ENCODE measurements at regions not wholly inside any gene's neighbourhood (a gene's known extent, or its start where the extent isn't known, plus 50 kb on each side); places are given as distances from the start of the nearest gene placed in this dataset.

GRCh38 chr9:105921057-105921726, 226.9 kb downstream of the TMEM38B start:
- DNase-seq (ENCODE audit: low spot score), result no peak
- BruUV-seq (replicated peaks), result no TSS peak
- POLR2A ChIA-PET, result no interaction called here

GRCh38 chr9:105928416-105928815, 234.1 kb downstream of the TMEM38B start:
- TF ChIP-seq, protein P1, sequence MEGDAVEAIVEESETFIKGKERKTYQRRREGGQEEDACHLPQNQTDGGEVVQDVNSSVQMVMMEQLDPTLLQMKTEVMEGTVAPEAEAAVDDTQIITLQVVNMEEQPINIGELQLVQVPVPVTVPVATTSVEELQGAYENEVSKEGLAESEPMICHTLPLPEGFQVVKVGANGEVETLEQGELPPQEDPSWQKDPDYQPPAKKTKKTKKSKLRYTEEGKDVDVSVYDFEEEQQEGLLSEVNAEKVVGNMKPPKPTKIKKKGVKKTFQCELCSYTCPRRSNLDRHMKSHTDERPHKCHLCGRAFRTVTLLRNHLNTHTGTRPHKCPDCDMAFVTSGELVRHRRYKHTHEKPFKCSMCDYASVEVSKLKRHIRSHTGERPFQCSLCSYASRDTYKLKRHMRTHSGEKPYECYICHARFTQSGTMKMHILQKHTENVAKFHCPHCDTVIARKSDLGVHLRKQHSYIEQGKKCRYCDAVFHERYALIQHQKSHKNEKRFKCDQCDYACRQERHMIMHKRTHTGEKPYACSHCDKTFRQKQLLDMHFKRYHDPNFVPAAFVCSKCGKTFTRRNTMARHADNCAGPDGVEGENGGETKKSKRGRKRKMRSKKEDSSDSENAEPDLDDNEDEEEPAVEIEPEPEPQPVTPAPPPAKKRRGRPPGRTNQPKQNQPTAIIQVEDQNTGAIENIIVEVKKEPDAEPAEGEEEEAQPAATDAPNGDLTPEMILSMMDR (conservative IDR thresholded peaks at IDR 0.05; ENCODE audit: low read length), result no peak
- no peak for TF ChIP-seq EZH2phosphoT487 (IDR thresholded peaks at IDR 0.05; ENCODE audit: borderline replicate concordance, low read depth, low read length)
- no peak for DNase-seq (ENCODE audit: low spot score)
- Histone ChIP-seq H3K27ac (ENCODE audit: low read depth, low read length, poor library complexity, severe bottlenecking) (no peak overlapping the region), H3K79me2 (ENCODE audit: insufficient read depth, low read depth, low read length) (no peaks in the 10 kb centered on the region), H2AFZ (ENCODE audit: low read length) (no peak overlapping the region), H4K20me1 (ENCODE audit: insufficient read depth, low read length) (no peaks in the 10 kb centered on the region), H3K9me3 (ENCODE audit: low read length) (no peaks in the 10 kb centered on the region), H3K36me3 (ENCODE audit: insufficient read depth, low read length) (no peaks in the 10 kb centered on the region), H3K4me1 (ENCODE audit: insufficient read depth, low read length, poor library complexity, severe bottlenecking) (no peaks in the 10 kb centered on the region), H3K4me2 (ENCODE audit: low read length) (no peak overlapping the region), H3K9me2 (ENCODE audit: insufficient read depth, low read length) (no peaks in the 10 kb centered on the region), H3K4me3 (ENCODE audit: low read depth, low read length, poor library complexity, severe bottlenecking) (no peak overlapping the region)
- intact Hi-C loops (cut with micrococcal nuclease; ENCODE audit: unreplicated experiment), result no loop called here
- ChIA-PET CTCF (ENCODE audit: unreplicated experiment) (no interaction called here), POLR2A (no interaction called here)
- no TSS peak for BruUV-seq (replicated peaks)

More at GRCh38 chr9:105921057-105921726, 226.9 kb downstream of the TMEM38B start:
- Histone ChIP-seq H3K4me1 (ENCODE audit: insufficient read depth, low read length, poor library complexity, severe bottlenecking) (no peaks in the 10 kb centered on the region), H3K79me2 (ENCODE audit: insufficient read depth, low read depth, low read length) (no peaks in the 10 kb centered on the region), H3K9me3 (ENCODE audit: low read length) (no peaks in the 10 kb centered on the region), H3K9me2 (ENCODE audit: insufficient read depth, low read length) (no peaks in the 10 kb centered on the region), H3K36me3 (ENCODE audit: insufficient read depth, low read length) (no peaks in the 10 kb centered on the region), H4K20me1 (ENCODE audit: insufficient read depth, low read length) (no peaks in the 10 kb centered on the region), H3K27ac (ENCODE audit: low read depth, low read length, poor library complexity, severe bottlenecking) (no peak overlapping the region), H3K4me3 (ENCODE audit: low read depth, low read length, poor library complexity, severe bottlenecking) (no peak overlapping the region), H3K4me2 (ENCODE audit: low read length) (no peak overlapping the region), H2AFZ (ENCODE audit: low read length) (no peak overlapping the region)
- TF ChIP-seq, protein P1 (conservative IDR thresholded peaks at IDR 0.05; ENCODE audit: low read length), result no peak
- TF ChIP-seq EZH2phosphoT487 (IDR thresholded peaks at IDR 0.05; ENCODE audit: borderline replicate concordance, low read depth, low read length), result no peak
- intact Hi-C loops (cut with micrococcal nuclease; ENCODE audit: unreplicated experiment), result no loop called here
- CTCF ChIA-PET (ENCODE audit: unreplicated experiment), result no interaction called here

DNA sequence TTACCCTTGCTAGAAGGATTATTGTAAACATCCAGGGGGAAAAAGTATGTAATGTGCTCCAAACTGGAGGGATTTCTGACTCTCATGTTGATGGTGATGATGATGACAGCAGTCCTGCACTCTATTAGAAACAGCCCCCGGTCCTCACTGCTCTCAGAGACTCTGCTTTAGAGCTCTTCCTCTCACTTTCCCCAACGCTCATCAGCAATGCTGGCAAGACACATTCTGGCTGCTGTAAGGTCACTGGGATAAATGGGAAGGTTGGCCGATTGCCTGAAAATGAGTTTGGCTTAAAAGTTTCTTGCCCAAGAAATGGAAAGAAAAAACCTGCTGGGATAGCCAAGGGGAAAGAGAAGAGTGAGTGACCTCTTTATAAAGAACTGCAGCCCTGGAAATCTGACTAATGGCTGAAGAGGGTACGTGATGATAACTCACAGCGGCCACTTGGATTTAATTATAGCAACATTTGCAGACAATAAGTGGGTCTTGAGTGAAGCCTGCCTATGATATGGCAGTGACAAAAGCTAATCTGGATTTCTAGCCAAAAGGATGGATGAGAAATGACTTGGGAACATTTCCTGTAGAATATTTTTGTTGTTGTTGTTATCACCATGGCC, 235.8 kb downstream of the TMEM38B start:
- no peak overlapping the region for H3K4me3 ChIP-seq (ENCODE audit: low read depth, low read length, poor library complexity, severe bottlenecking)
- intact Hi-C loops (cut with micrococcal nuclease; ENCODE audit: unreplicated experiment), result no loop called here
- no TSS peak for BruUV-seq (replicated peaks)
- H3K9me2 ChIP-seq (ENCODE audit: insufficient read depth, low read length), result no peaks in the 10 kb centered on the region
- no peak overlapping the region for H3K4me2 ChIP-seq (ENCODE audit: low read length)
- no peaks in the 10 kb centered on the region for H3K4me1 ChIP-seq (ENCODE audit: insufficient read depth, low read length, poor library complexity, severe bottlenecking)
- DNase-seq (ENCODE audit: low spot score), result no peak
- CTCF ChIA-PET (ENCODE audit: unreplicated experiment), result no interaction called here
- H2AFZ ChIP-seq (ENCODE audit: low read length), result no peak overlapping the region
- no peak for TF ChIP-seq EZH2phosphoT487 (IDR thresholded peaks at IDR 0.05; ENCODE audit: borderline replicate concordance, low read depth, low read length)
- TF ChIP-seq, protein P1 (conservative IDR thresholded peaks at IDR 0.05; ENCODE audit: low read length), result no peak
- no peaks in the 10 kb centered on the region for H3K79me2 ChIP-seq (ENCODE audit: insufficient read depth, low read depth, low read length)
- no peaks in the 10 kb centered on the region for H3K36me3 ChIP-seq (ENCODE audit: insufficient read depth, low read length)
- no peak overlapping the region for H3K27ac ChIP-seq (ENCODE audit: low read depth, low read length, poor library complexity, severe bottlenecking)
- POLR2A ChIA-PET, result no interaction called here
- no peaks in the 10 kb centered on the region for H4K20me1 ChIP-seq (ENCODE audit: insufficient read depth, low read length)
- no peaks in the 10 kb centered on the region for H3K9me3 ChIP-seq (ENCODE audit: low read length)
